HepG2 (cell line): ENCODE measurements at regions not wholly inside any gene's neighbourhood (a gene's known extent, or its start where the extent isn't known, plus 50 kb on each side); places are given as distances from the start of the nearest gene placed in this dataset.

Experiments used
- ATAC-seq: fragments of 200-7000 bp; cut with Tn5 transposase; 3 replicates; pipeline ENCODE4 v1.9.1; 2020; ENCODE audit warnings: mild to moderate bottlenecking, moderate library complexity
- BruUV-seq: library from RNA; stranded (reverse); fragments of 400-500 nt; replicated peaks from 2 replicates; lab custom pipeline; 2021; lab: Mats Ljungman, UMichigan
- CTCF ChIA-PET: fragments of 300-600 bp; formaldehyde crosslinking; extraction: SDS; loops from one replicate; lab custom pipeline; 2021; ENCODE audit warnings: low total read pairs, inconsistent platforms, low intra/inter-chr PET ratio; lab: Yijun Ruan, JAX
- POLR2A ChIA-PET: fragments of 350-600 bp; sonication (Branson Sonifier 250); formaldehyde crosslinking; loops from one replicate; lab custom pipeline; 2020; ENCODE audit warnings: antibody characterized with exemption, inconsistent platforms; lab: Yijun Ruan, JAX
- DNase-seq: peaks from one replicate; pipeline ENCODE4 v3.0.0-alpha.2; 2015; ENCODE audit warnings: low spot score
- FAIRE-seq: peaks from 3 replicates; lab custom pipeline; 2011; peaks lifted over from hg19 to GRCh38; lab: Jason Lieb, UNC
- H2AFZ ChIP-seq: one replicate; pipeline ENCODE4 v1.6.1; 2011; ENCODE audit warnings: low read length, inconsistent platforms
- H3K27ac ChIP-seq: fragments of 300-600 bp; 3 replicates; pipeline ENCODE4 v1.8.0; 2011; ENCODE audit warnings: mixed run types, mild to moderate bottlenecking, mixed read lengths, low read length, inconsistent platforms; ENCODE audit not compliant: insufficient read depth; ENCODE audit errors: extremely low read length
- H3K27me3 ChIP-seq, 2 experiments: fragments of 200-600 bp in 1 of 2; 2 replicates in 1 of 2; 3 replicates in 1 of 2; pipeline versions ENCODE4 v1.6.0 to v1.8.0; 2011; ENCODE audit warnings: low read length in 2 of 2, mild to moderate bottlenecking in 2 of 2, moderate library complexity in 2 of 2, inconsistent platforms in 1 of 2; ENCODE audit not compliant: insufficient read depth in 2 of 2, control insufficient read depth in 1 of 2
- H3K36me3 ChIP-seq, 2 experiments: fragments of 200-600 bp in 1 of 2; replicated peaks in 1 of 2; 2 replicates in 1 of 2; 3 replicates in 1 of 2; pipeline versions ENCODE4 v1.5.1 to v1.8.0; 2011; ENCODE audit warnings: low read length in 2 of 2, inconsistent platforms in 1 of 2; ENCODE audit not compliant: insufficient read depth in 2 of 2, control insufficient read depth in 1 of 2
- H3K4me1 ChIP-seq: 2 replicates; pipeline ENCODE4 v1.5.1; 2012; ENCODE audit warnings: low read length, inconsistent platforms; ENCODE audit not compliant: insufficient read depth
- H3K4me2 ChIP-seq: 2 replicates; pipeline ENCODE4 v1.6.0; 2011; ENCODE audit warnings: low read depth, low read length, inconsistent platforms
- H3K4me3 ChIP-seq, 3 experiments: fragments of 200-600 bp in 1 of 3; sonication (generic), shearing (Covaris generic) in 1 of 3; replicated peaks in 1 of 3; 2 replicates each; pipeline ENCODE4 v1.5.1; 2011 to 2016; ENCODE audit warnings: low read length in 3 of 3, inconsistent platforms in 2 of 3, low read depth in 2 of 3, mild to moderate bottlenecking in 2 of 3, control low read depth in 1 of 3, mixed read lengths in 1 of 3; ENCODE audit not compliant: insufficient read depth in 1 of 3
- H3K79me2 ChIP-seq: one replicate; pipeline ENCODE4 v1.6.1; 2011; ENCODE audit warnings: low read length, inconsistent platforms; ENCODE audit not compliant: insufficient read depth
- H3K9ac ChIP-seq: 2 replicates; pipeline ENCODE4 v1.6.0; 2011; ENCODE audit warnings: mild to moderate bottlenecking, low read depth, low read length, inconsistent platforms; ENCODE audit not compliant: insufficient read depth
- H3K9me3 ChIP-seq: 2 replicates; pipeline ENCODE4 v1.5.1; 2012; ENCODE audit warnings: mild to moderate bottlenecking, low read length
- H4K20me1 ChIP-seq: 2 replicates; pipeline ENCODE4 v1.6.0; 2011; ENCODE audit warnings: inconsistent platforms, mild to moderate bottlenecking, low read length, moderate library complexity; ENCODE audit not compliant: insufficient read depth
- EED ChIP-seq: sonication (generic); formaldehyde crosslinking; IDR thresholded peaks from 2 replicates; pipeline ENCODE4 v1.5.0; 2020; ENCODE audit warnings: mild to moderate bottlenecking, missing genetic modification reagents
- GZF1 ChIP-seq: sonication (generic); formaldehyde crosslinking; IDR thresholded peaks from 2 replicates; pipeline ENCODE4 v1.5.1; 2020; ENCODE audit warnings: mild to moderate bottlenecking, missing genetic modification reagents
- LCORL ChIP-seq, 2 experiments: fragments of 450-650 bp in 1 of 2; sonication (generic) in 1 of 2; formaldehyde crosslinking in 1 of 2; IDR thresholded peaks; 2 replicates each; pipeline versions ENCODE4 v1.5.0 to v1.6.1; 2017 to 2020; ENCODE audit warnings: antibody characterized with exemption in 1 of 2, missing genetic modification reagents in 1 of 2
- MAFF ChIP-seq: IDR thresholded peaks from 2 replicates; pipeline ENCODE4 v1.6.1; 2011; ENCODE audit warnings: low read depth, low read length, improper control_type of control experiment
- MAFK ChIP-seq, 2 experiments: IDR thresholded peaks in 1 of 2; conservative IDR thresholded peaks in 1 of 2; 2 replicates each; pipeline ENCODE4 v1.6.1; 2011; ENCODE audit warnings: improper control_type of control experiment in 2 of 2, low read length in 2 of 2
- ZNF343 ChIP-seq: sonication (generic); formaldehyde crosslinking; IDR thresholded peaks from 2 replicates; pipeline ENCODE4 v1.4.0; 2020; ENCODE audit warnings: mild to moderate bottlenecking, missing genetic modification reagents
- WGBS: methylation state at CpG from one replicate; pipeline ENCODE4 v1.1.6; 2017; ENCODE audit warnings: low lambda C conversion rate; 5-methylcytosine and 5-hydroxymethylcytosine counted together
- in situ Hi-C: cut with HindIII; loops from 2 replicates; pipeline ENCODE4 v1.10.0; 2017; ENCODE audit warnings: low pct_unique_long_range_greater_than_20kb; ENCODE audit not compliant: extremely low pct_ligation_motif_present
- intact Hi-C: fragments of 100-400 bp; cut with micrococcal nuclease; formaldehyde crosslinking; loops from one replicate; pipeline ENCODE4 v1.10.0; 2022; ENCODE audit not compliant: unreplicated experiment
- TF ChIP-seq, protein P1 (sequence below): IDR thresholded peaks from 2 replicates; pipeline ENCODE4 v1.6.1; 2012; ENCODE audit warnings: low read depth, low read length, improper control_type of control experiment
- TF ChIP-seq, protein P2 (sequence below): sonication (generic); formaldehyde crosslinking; IDR thresholded peaks from 2 replicates; pipeline ENCODE4 v1.8.1; 2023; ENCODE audit warnings: mild to moderate bottlenecking, missing genetic modification reagents, borderline replicate concordance
- TF ChIP-seq, protein P3 (sequence below): sonication (generic); formaldehyde crosslinking; conservative IDR thresholded peaks from 2 replicates; pipeline ENCODE4 v1.8.0; 2022; ENCODE audit warnings: low read depth, missing genetic modification reagents
- TF ChIP-seq, protein P4 (sequence below): sonication (generic); formaldehyde crosslinking; IDR thresholded peaks from 2 replicates; pipeline ENCODE4 v1.5.0; 2020; ENCODE audit warnings: mild to moderate bottlenecking, missing genetic modification reagents, borderline replicate concordance

DNA sequence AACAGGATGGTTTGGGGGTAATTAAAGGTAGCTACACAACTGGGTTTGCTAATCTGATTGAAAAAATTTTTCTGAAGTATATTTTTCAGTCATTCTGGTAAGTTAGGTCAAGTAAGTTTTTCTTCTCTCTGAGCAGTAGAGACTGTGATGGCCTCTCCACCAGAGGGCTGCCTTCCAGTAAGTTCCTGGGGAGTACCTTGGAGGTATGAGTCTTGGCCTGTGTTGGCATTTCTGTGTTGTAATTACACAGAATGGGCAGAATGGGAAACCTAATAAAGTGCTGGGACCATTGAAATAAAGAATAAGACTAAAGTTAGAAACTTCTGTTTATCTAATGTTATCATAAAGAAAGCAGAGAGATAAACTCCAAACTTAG is 430.8 kb downstream of the ARHGEF28 start (continued):
- TF ChIP-seq, protein P1, sequence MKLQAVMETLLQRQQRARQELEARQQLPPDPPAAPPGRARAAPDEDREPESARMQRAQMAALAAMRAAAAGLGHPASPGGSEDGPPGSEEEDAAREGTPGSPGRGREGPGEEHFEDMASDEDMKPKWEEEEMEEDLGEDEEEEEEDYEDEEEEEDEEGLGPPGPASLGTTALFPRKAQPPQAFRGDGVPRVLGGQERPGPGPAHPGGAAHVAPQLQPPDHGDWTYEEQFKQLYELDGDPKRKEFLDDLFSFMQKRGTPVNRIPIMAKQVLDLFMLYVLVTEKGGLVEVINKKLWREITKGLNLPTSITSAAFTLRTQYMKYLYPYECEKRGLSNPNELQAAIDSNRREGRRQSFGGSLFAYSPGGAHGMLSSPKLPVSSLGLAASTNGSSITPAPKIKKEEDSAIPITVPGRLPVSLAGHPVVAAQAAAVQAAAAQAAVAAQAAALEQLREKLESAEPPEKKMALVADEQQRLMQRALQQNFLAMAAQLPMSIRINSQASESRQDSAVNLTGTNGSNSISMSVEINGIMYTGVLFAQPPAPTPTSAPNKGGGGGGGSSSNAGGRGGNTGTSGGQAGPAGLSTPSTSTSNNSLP: no peak
- TF ChIP-seq LCORL (IDR thresholded peaks at IDR 0.05): no peak
- no peak for TF ChIP-seq LCORL (CRISPR knock-in tag; IDR thresholded peaks at IDR 0.05)
- no peak for TF ChIP-seq GZF1 (CRISPR knock-in tag)

DNA sequence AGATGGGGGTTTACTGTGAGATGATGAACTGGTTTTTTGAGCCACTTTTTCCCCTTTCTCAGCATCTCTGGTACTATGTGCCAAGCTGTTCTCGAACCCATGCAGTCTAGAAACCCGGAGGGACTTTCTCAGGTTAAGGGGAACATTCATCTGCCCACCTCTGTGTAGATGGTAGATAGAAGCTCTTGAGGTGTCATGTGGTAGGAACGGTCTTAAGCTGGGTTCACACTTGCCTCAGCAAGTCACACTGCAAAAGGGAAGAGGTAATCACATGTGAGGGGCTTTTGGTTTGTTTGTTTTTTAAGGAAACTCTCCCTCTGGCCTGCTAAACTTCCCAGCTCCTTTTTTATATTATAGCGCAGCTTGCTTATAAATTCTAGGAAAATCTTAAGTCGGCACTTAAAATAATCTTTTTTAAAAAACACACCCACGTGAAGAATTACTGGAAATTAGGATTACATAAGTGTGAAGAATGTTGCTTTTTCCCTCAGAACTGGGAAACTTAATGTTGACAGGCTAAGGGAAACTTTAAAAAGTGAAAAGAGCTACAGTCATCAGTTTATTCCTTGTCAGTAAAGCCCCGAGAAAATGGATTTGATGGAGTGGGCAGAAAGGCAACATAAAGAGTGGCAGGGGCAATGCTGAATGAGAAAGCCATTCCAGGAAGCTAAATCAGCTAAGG is 430.3 kb downstream of the ARHGEF28 start:
- Histone ChIP-seq H3K4me1 (no peaks in the 10 kb centered on the region), H3K4me3 (no peak overlapping the region), H3K9me3 (no peaks in the 10 kb centered on the region), H3K79me2 (no peaks in the 10 kb centered on the region), H3K27ac (no peak overlapping the region), H3K9ac (no peak overlapping the region), H3K27me3 (no peaks in the 10 kb centered on the region; a peak in 2 of 5 replicates), H3K36me3 (no peaks in the 10 kb centered on the region), H4K20me1 (no peaks in the 10 kb centered on the region), H2AFZ (no peak overlapping the region), H3K4me2 (no peak overlapping the region)
- no peak for ATAC-seq
- intact Hi-C loops: loop anchor here (2.0 kb wide), 1 partner anchor 593 kb away; no protein-coding TSS in a partner anchor
- BruUV-seq: no TSS peak
- DNase-seq: no peak
- no peak for FAIRE-seq
- CTCF ChIA-PET: no interaction called here
- POLR2A ChIA-PET: no interaction called here
- in situ Hi-C loops: no loop called here
- 29% methylated on average over 7 of the region's 7 CpGs for WGBS
- TF ChIP-seq, protein P2, sequence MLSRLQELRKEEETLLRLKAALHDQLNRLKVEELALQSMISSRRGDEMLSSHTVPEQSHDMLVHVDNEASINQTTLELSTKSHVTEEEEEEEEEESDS: no peak
- TF ChIP-seq, protein P3, sequence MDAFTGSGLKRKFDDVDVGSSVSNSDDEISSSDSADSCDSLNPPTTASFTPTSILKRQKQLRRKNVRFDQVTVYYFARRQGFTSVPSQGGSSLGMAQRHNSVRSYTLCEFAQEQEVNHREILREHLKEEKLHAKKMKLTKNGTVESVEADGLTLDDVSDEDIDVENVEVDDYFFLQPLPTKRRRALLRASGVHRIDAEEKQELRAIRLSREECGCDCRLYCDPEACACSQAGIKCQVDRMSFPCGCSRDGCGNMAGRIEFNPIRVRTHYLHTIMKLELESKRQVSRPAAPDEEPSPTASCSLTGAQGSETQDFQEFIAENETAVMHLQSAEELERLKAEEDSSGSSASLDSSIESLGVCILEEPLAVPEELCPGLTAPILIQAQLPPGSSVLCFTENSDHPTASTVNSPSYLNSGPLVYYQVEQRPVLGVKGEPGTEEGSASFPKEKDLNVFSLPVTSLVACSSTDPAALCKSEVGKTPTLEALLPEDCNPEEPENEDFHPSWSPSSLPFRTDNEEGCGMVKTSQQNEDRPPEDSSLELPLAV: no peak
- TF ChIP-seq ZNF343 (CRISPR knock-in tag) (no peak), EED (CRISPR knock-in tag) (no peak), MAFF (peak; percentile 34; the same call in 1 of the 2 replicates), MAFK (conservative IDR thresholded peaks at IDR 0.05 in 1 of 2, IDR thresholded peaks at IDR 0.05 in 1 of 2; ENCODE audit: low read length in 2 of 2) (peak; percentile 23 to 76; a peak in 3 of 4 replicates)
- TF ChIP-seq, protein P4, sequence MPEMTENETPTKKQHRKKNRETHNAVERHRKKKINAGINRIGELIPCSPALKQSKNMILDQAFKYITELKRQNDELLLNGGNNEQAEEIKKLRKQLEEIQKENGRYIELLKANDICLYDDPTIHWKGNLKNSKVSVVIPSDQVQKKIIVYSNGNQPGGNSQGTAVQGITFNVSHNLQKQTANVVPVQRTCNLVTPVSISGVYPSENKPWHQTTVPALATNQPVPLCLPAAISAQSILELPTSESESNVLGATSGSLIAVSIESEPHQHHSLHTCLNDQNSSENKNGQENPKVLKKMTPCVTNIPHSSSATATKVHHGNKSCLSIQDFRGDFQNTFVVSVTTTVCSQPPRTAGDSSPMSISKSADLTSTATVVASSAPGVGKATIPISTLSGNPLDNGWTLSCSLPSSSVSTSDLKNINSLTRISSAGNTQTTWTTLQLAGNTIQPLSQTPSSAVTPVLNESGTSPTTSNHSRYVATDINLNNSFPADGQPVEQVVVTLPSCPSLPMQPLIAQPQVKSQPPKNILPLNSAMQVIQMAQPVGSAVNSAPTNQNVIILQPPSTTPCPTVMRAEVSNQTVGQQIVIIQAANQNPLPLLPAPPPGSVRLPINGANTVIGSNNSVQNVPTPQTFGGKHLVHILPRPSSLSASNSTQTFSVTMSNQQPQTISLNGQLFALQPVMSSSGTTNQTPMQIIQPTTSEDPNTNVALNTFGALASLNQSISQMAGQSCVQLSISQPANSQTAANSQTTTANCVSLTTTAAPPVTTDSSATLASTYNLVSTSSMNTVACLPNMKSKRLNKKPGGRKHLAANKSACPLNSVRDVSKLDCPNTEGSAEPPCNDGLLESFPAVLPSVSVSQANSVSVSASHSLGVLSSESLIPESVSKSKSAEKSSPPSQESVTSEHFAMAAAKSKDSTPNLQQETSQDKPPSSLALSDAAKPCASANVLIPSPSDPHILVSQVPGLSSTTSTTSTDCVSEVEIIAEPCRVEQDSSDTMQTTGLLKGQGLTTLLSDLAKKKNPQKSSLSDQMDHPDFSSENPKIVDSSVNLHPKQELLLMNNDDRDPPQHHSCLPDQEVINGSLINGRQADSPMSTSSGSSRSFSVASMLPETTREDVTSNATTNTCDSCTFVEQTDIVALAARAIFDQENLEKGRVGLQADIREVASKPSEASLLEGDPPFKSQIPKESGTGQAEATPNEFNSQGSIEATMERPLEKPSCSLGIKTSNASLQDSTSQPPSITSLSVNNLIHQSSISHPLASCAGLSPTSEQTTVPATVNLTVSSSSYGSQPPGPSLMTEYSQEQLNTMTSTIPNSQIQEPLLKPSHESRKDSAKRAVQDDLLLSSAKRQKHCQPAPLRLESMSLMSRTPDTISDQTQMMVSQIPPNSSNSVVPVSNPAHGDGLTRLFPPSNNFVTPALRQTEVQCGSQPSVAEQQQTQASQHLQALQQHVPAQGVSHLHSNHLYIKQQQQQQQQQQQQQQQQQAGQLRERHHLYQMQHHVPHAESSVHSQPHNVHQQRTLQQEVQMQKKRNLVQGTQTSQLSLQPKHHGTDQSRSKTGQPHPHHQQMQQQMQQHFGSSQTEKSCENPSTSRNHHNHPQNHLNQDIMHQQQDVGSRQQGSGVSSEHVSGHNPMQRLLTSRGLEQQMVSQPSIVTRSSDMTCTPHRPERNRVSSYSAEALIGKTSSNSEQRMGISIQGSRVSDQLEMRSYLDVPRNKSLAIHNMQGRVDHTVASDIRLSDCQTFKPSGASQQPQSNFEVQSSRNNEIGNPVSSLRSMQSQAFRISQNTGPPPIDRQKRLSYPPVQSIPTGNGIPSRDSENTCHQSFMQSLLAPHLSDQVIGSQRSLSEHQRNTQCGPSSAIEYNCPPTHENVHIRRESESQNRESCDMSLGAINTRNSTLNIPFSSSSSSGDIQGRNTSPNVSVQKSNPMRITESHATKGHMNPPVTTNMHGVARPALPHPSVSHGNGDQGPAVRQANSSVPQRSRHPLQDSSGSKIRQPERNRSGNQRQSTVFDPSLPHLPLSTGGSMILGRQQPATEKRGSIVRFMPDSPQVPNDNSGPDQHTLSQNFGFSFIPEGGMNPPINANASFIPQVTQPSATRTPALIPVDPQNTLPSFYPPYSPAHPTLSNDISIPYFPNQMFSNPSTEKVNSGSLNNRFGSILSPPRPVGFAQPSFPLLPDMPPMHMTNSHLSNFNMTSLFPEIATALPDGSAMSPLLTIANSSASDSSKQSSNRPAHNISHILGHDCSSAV: no peak
